Endothelial cell (in vitro differentiated cells): ENCODE measurements at regions not wholly inside any gene's neighbourhood (a gene's known extent, or its start where the extent isn't known, plus 50 kb on each side); places are given as distances from the start of the nearest gene placed in this dataset.
"Not testable (repeated sequence)": the region's sequence is repeated elsewhere in the genome, so short reads cannot be mapped to it uniquely, and the experiment has no call there.

ENCODE experiments used
- DNase-seq: peaks from one replicate; pipeline ENCODE4 v3.0.0; 2021; ENCODE audit warnings: low spot score
- H3K27ac Mint-ChIP-seq: one replicate; pipeline ENCODE4 v1.8.0; 2021; ENCODE audit warnings: mixed read lengths, inconsistent platforms; ENCODE audit not compliant: unreplicated experiment
- H3K27me3 Mint-ChIP-seq: one replicate; pipeline ENCODE4 v1.8.0; 2021; ENCODE audit warnings: mild to moderate bottlenecking, moderate library complexity, mixed read lengths, inconsistent platforms; ENCODE audit not compliant: unreplicated experiment
- H3K36me3 Mint-ChIP-seq: one replicate; pipeline ENCODE4 v1.8.0; 2021; ENCODE audit warnings: mild to moderate bottlenecking, low read depth, mixed read lengths, inconsistent platforms; ENCODE audit not compliant: unreplicated experiment
- H3K4me1 Mint-ChIP-seq: one replicate; pipeline ENCODE4 v1.8.0; 2021; ENCODE audit warnings: mild to moderate bottlenecking, mixed read lengths, inconsistent platforms; ENCODE audit not compliant: unreplicated experiment
- H3K4me3 Mint-ChIP-seq: one replicate; pipeline ENCODE4 v1.8.0; 2021; ENCODE audit warnings: mild to moderate bottlenecking, mixed read lengths, inconsistent platforms; ENCODE audit not compliant: unreplicated experiment
- H3K9me3 Mint-ChIP-seq: one replicate; pipeline ENCODE4 v1.8.0; 2021; ENCODE audit warnings: mixed read lengths, inconsistent platforms; ENCODE audit not compliant: unreplicated experiment
- CTCF ChIP-seq: fragments of 200-600 bp; sonication (generic); IDR thresholded peaks from one replicate; pipeline ENCODE4 v1.5.0; 2021; ENCODE audit warnings: antibody characterized with exemption; ENCODE audit not compliant: unreplicated experiment

DNA sequence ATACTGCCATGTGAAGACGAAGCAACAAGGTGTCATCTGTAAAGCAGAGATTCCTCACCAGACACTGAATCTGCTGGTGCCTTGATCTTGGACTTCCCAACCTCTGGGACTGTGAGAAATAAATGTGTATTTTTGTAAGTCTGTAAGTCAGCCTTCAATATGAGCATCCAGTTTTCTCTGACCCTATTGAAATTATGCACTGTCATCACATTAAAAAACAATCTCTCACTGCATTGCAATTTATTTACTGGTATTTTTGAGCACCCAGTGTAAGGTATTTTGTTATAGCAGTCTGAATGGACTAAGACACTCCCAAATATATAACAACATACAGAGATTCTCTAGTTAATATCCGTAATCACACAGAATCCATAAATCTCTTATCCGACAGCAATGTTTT, 77.5 kb upstream of the CDK6 start:
- H3K9me3 Mint-ChIP-seq: no peaks in the 10 kb centered on the region
- TF ChIP-seq CTCF: no peak
- H3K27me3 Mint-ChIP-seq: no peaks in the 10 kb centered on the region
- no peak for DNase-seq
- no peaks in the 10 kb centered on the region for H3K36me3 Mint-ChIP-seq
- no peak overlapping the region for H3K4me3 Mint-ChIP-seq
- H3K4me1 Mint-ChIP-seq: no peaks in the 10 kb centered on the region
- no peak overlapping the region for H3K27ac Mint-ChIP-seq

GRCh38 chr7:92910976-92911375, 74.6 kb upstream of the CDK6 start:
- Mint-ChIP-seq H3K4me3 (no peak overlapping the region), H3K27ac (no peak overlapping the region), H3K27me3 (no peaks in the 10 kb centered on the region), H3K36me3 (no peaks in the 10 kb centered on the region), H3K4me1 (no peaks in the 10 kb centered on the region), H3K9me3 (no peaks in the 10 kb centered on the region)
- no peak for DNase-seq
- TF ChIP-seq CTCF: no peak

GRCh38 chr7:92909686-92910475, 73.5 kb upstream of the CDK6 start:
- Mint-ChIP-seq H3K9me3 (no peaks in the 10 kb centered on the region), H3K36me3 (no peaks in the 10 kb centered on the region), H3K4me3 (no peak overlapping the region), H3K27ac (no peak overlapping the region), H3K27me3 (no peaks in the 10 kb centered on the region), H3K4me1 (no peaks in the 10 kb centered on the region)
- no peak for TF ChIP-seq CTCF
- DNase-seq: no peak

GRCh38 chr7:92904244-92905131, 68.1 kb upstream of the CDK6 start:
- Mint-ChIP-seq H3K4me3 (no peak overlapping the region), H3K9me3 (no peaks in the 10 kb centered on the region), H3K36me3 (no peaks in the 10 kb centered on the region), H3K27me3 (no peaks in the 10 kb centered on the region), H3K4me1 (no peaks in the 10 kb centered on the region), H3K27ac (no peak overlapping the region)
- no peak for DNase-seq
- TF ChIP-seq CTCF: no peak

GRCh38 chr7:92898798-92899197, 62.4 kb upstream of the CDK6 start:
- no peak for TF ChIP-seq CTCF
- Mint-ChIP-seq H3K4me3 (no peak overlapping the region), H3K27me3 (no peaks in the 10 kb centered on the region), H3K36me3 (no peaks in the 10 kb centered on the region), H3K4me1 (no peaks in the 10 kb centered on the region), H3K27ac (no peak overlapping the region), H3K9me3 (no peaks in the 10 kb centered on the region)
- no peak for DNase-seq

DNA sequence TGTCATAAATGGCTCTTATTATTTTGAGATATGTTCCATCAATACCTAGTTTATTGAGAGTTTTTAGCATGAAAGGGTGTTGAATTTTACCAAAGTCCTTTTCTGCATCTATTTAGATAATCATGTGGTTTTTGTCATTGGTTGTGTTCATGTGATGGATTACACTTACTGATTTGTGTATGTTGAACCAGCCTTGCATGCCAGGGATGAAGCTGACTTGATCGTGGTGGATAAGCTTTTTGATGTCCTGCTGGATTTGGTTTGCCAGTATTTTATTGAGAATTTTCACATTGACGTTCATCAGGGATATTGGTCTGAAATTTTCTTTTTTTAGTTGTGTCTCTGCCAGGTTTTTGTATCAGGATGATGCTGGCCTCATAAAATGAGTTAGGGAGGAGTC, 58.5 kb upstream of the CDK6 start:
- not testable (repeated sequence) for H3K27ac Mint-ChIP-seq, H3K4me1 Mint-ChIP-seq, H3K4me3 Mint-ChIP-seq, DNase-seq, H3K9me3 Mint-ChIP-seq, H3K36me3 Mint-ChIP-seq, H3K27me3 Mint-ChIP-seq
